NCI-H345 treated with DMSO at 0.1 percent for 48 hours (cell line): ENCODE measurements at regions not wholly inside any gene's neighbourhood (a gene's known extent, or its start where the extent isn't known, plus 50 kb on each side); places are given as distances from the start of the nearest gene placed in this dataset.
"Not testable (repeated sequence)": the region's sequence is repeated elsewhere in the genome, so short reads cannot be mapped to it uniquely, and the experiment has no call there.

Experiments
- DNase-seq: peaks from one replicate; lab custom pipeline; 2025; ENCODE audit not compliant: unreplicated experiment; lab: John Stamatoyannopoulos, UW

DNA sequence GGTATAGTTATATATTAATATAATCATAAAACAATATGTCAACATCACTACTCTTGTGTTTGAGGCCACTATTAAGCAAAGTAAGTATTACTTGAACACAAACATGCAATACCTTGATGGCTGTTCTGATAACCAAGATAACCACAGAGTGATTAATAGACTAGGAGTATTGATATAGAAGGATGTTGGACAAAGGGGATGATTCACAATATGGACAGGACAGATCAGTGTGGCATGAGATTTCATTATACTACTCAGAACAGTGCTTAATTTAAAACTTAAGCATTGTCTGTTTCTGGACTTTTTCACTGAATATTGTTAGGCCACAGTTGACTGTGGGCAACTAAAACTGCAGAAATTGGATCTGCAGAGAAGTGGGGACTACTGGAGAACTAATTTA, 384.2 kb downstream of the SLITRK1 start:
- DNase-seq, result no peak

DNA sequence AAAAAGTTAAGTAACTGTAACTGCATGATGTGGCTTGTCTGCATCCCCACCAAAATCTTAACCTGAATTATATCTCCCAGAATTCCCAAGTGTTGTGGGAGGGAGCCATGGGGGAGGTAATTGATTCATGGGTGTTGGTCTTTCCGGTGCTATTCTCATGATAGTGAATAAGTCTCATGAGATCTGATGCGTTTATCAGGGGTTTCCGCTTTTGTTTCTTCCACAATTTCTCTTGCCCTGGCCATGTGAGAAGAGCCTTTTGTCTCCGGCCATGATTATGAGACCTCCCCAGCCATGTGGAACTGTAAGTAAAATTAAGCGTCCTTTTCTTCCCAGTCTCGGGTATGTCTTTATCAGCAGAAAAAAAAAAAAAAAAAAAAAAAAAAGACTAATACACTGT, 385.8 kb downstream of the SLITRK1 start:
- no peak for DNase-seq

DNA sequence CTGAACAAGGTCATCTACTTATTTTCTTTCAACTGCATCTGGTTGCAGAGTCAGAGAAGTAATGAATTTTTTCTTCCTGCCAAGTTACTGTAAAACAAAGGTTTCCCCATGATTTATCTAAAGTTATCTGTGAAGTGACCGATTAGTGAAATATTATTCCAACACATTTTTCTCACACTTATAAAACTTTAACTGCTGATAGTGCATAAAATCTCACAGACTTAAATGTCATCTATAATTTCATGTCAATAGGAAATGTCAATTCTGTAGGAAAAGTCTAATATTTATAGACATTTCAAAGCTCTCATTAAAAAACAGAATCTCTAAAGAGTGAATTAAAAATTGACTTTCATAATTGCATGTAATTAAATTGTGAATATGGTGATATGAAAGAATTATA, 397.2 kb downstream of the SLITRK1 start:
- no peak for DNase-seq

GRCh38 chr13:83471011-83471410, 411.3 kb downstream of the SLITRK1 start:
- DNase-seq, result no peak

DNA sequence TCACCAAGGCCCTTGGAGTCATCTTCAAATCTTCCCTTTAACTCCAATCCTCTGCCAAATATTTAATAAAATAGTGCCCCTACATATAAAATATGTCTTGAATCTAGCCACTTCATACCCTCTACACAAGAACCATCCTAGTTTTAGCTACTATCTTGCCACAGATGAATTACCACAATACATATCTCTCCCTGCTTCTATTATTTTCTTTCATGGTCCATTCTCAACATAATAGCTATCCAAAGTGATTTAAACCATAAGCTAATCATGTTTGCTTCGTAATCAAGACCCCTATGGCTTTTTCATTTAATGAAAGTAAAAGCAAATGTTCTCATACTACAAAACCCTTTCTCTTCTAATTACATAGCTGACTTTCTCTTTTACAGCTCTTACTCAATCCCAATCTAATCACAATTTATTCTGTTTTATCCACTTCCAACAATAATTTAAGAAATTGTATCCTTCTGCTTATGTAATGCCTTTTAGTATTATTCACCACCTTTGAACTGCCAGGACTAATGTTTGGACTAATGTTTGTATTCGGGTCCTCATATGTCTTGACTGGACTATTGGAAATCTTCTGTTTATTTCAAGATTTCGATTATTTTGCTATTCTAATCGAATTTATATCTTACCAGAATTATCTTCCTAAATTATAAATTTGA, 412.0 kb downstream of the SLITRK1 start:
- no peak for DNase-seq

GRCh38 chr13:83453723-83454122, 428.6 kb downstream of the SLITRK1 start:
- no peak for DNase-seq

GRCh38 chr13:83453300-83453699, 429.0 kb downstream of the SLITRK1 start:
- no peak for DNase-seq

DNA sequence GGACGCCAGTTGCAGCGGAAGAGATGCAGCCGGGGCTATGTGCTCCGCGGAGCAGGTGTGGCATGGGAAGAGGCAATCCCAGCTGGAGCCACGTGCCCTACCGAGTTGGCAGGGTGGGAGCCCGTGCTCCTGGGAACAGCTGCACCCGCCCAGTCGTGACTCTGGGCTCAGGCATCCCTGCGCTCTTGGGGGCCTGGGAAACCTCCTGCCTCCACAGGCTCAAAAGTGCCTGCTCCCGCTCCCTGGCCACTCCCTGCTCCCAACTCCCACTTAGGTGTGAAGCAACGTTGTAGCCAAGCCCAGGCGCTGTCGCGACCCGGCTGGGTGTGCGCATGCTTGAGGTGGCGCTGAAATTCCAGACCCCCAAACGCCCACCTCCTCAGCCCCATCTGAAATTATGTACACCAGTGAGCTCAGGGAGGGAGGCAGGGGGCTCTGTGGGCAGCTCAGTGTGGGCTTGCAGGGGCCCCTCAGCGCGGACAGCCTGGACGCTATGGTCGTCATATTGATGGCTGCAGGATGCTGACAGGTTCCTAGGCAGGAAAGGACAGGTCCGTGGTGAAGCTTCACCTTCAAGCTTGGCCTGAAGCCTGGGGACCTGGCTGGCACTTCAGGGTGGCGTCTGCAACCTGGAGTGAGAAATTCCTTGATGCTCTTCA, 429.9 kb downstream of the SLITRK1 start:
- no peak for DNase-seq

DNA sequence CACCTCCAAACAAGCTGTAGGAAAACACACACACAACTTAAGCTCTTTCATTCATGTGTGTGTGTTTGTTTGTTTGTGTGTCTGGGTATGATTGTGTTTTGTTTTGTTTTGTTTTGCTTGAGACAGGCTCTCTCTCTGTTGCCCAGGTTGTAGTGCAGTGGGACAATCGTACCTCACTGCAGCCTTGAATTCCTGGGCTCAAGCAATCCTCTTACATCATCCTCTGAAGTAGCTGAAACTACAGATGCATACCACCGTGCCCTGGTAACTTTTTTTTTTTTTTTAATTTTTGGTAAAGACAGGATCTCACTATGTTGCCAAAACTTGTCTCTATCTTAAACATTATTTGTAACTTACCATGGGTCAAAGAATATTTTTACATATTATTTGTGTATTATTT, 431.7 kb downstream of the SLITRK1 start:
- DNase-seq, result no peak

GRCh38 chr13:83449668-83450395, 432.4 kb downstream of the SLITRK1 start:
- no peak for DNase-seq

- no peak for DNase-seq
Observed at GRCh38 chr13:83440465-83440864, 441.8 kb downstream of the SLITRK1 start.

DNA sequence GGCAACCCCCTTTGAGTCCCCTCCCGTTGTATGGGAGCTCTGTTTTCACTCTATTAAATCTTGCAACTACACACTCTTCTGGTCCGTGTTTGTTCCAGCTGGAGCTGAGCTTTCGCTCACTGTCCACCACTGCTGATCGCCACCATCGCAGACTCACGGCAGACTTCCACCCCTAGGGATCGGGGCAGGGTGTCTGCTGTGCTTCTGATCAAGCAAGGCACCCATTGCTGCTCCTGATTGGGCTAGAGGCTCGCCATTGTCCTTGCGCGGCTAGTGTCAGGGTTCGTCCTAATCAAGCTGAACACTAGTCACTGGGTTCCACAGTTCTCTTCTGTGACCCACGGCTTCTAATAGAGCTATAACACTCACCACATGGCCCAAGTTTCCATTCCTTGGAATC, 442.8 kb downstream of the SLITRK1 start:
- not testable (repeated sequence) for DNase-seq

GRCh38 chr13:83423861-83424260, 458.4 kb downstream of the SLITRK1 start:
- no peak for DNase-seq

GRCh38 chr13:83423381-83423780, 458.9 kb downstream of the SLITRK1 start:
- no peak for DNase-seq

DNA sequence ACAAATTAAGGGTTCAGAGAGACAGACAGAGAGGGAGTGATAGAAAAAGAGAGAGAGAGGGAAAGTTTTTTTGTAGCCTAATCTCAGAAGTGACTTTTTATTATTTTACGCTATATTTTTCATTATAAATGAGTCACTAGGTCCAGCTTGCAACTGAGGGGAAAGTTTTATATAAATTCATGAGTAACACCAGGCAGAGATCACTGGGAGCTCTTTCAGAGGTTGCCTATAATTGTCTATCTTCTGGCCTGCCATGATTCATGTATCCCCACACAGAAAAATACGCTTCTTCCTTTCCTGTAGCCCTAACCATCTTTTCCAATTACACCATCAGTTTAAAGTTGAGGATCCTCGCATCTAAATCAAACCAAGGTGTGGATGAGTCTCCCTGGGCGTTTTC, 467.9 kb downstream of the SLITRK1 start:
- DNase-seq, result no peak

GRCh38 chr13:83386609-83387008, 495.7 kb downstream of the SLITRK1 start:
- DNase-seq, result no peak

DNA sequence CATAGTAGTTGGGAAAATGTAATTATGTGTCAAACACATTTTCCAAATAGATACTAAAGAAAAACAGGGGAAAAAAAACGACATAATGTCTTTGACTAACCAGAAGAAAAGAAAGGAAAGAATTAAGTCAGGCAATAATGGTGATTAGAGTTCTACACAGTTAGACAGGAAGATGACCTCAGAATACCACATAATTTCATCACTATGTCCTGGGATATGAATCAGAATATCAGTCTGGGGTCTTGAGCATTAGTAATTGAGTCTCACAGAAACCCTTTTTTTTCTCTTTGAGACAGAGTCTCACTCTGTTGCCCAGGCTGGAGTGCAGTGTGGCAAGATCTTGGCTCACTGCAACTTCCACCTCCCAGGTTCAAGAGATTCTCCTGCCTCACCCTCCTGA, 503.4 kb downstream of the SLITRK1 start:
- no peak for DNase-seq

DNA sequence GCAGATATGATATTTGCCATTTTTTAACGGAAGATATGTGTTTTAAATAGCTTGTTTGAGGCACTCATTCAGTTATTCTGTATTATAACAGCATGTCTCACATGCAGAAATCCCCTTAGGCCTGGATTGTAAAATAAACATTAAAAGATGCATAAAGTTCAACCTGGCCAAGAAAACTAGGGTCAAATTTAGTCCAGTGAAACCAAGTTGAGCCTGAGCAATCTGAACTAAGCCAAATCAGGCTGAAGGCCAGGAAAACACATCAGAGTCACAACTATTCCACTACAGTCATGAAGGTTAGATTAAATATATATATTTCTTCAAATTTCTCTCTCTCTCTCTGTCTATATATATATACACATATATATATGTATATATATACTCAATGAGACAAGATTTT, 504.8 kb downstream of the SLITRK1 start:
- no peak for DNase-seq

DNA sequence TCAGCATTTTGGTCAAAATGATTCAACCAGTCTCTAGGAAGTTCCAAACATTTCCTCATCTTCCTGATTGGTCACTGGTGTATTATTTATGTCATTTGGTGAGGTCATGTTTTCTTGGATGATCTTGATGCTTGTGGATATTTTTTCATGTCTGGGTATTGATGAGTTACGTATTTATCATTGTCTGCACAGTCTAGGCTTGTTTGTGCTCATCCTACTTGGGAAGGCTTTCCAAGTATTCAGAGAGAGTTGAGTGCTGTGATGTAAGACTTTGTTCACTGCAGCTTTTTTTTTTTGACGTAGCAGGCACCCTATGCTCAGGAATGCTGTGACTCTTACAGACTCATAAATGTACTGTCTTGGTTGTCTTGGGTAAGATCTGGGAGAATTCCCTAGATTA, 509.5 kb downstream of the SLITRK1 start:
- DNase-seq, result no peak

- no peak for DNase-seq
Observed at GRCh38 chr13:83365723-83366122, 516.6 kb downstream of the SLITRK1 start.

DNA sequence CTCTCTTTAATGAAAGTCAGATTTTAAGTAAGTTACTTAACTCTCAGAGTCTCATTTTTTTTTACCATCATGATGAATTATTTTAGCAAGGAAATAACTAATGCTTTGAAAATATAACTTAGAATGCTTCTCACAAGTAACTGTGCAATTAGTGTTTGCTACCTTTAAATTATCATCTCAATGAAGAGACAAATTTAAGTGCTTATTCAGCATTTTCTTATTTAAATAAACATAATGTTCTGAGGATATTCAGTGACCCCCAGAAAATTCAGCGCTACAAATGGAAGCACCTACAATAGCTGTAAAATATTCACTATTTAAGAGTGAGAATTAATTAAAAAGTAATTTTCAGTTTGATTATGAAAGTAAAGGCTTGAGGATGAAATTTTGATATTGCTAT, 527.2 kb downstream of the SLITRK1 start:
- no peak for DNase-seq

- DNase-seq, result no peak
Observed at GRCh38 chr13:83352391-83352790, 529.9 kb downstream of the SLITRK1 start.
